GM19328 (cell line): ENCODE measurements at regions not wholly inside any gene's neighbourhood (a gene's known extent, or its start where the extent isn't known, plus 50 kb on each side); places are given as distances from the start of the nearest gene placed in this dataset.

Source experiments
- ATAC-seq: cut with Tn5 transposase; IDR thresholded peaks from one replicate; pipeline ENCODE4 v1.9.1; 2021; ENCODE audit warnings: mild to moderate bottlenecking, moderate library complexity; ENCODE audit not compliant: unreplicated experiment

DNA sequence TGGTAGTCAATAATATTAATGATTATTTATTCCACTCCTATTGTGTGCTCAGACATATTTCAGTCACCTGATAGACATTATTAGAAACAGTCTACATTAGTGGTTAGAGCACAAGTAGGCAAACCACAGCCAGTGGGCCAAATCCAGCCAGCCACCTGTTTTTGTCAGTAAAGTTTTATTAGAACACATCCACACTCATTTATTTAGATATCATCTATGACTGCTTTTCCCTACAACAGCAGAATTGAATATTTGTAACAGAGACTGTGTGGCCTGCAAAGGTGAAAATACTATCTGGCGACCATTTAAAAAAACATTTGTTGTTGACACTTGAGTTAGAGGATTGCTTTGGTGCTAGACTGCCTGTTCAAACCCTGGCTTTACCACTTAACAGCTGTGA lies 220.0 kb upstream of the ZFP64 start:
- ATAC-seq, result no peak

GRCh38 chr20:52410731-52411234 lies 219.2 kb upstream of the ZFP64 start:
- no peak for ATAC-seq

DNA sequence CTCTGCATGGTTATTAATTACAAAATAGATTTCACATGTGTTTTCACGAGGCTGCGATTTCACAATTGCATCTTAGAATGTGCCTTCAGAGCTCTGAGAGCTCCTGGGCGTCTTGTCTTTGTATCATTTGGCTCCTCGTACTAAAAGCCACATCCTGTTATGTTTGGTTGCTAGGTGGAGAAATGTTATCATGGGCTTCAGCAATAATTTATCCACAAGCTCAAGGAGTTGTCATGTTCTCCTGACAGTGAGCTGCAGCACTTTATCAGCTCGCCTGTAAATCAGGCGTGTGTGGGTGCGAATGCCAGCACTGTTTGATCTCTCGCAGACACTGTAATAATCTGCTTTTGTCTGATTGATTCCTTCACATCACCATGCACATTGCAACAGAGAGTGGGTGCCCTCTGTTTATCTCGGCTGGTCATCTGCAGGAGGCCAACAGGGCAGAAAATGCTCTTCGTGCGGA lies 218.6 kb upstream of the ZFP64 start:
- no peak for ATAC-seq

GRCh38 chr20:52405986-52406385 lies 214.4 kb upstream of the ZFP64 start:
- ATAC-seq, result no peak

- no peak for ATAC-seq
Measured at GRCh38 chr20:52405417-52405816, 213.8 kb upstream of the ZFP64 start.

- ATAC-seq, result no peak
Measured at GRCh38 chr20:52404671-52405070, 213.1 kb upstream of the ZFP64 start.

DNA sequence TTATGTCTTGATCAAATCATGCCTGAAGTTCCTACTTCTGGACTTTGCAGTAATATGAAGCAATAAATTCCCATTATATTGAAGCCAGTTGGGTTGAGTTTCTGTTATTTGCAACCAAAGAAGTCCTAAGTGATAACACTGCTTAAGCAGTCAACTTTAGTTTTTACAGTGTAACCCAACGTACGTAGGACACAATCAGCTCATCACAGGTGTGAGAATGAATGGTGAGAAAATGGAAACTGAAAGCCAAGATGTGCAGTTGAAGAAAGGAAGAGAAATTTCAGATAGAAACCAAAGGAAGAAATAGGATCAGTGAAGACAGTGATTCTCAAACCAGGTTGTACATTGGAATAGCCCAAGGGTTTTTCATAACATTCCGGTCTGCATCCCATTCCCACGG lies 211.4 kb upstream of the ZFP64 start:
- no peak for ATAC-seq

GRCh38 chr20:52402514-52402913 lies 210.9 kb upstream of the ZFP64 start:
- no peak for ATAC-seq

- no peak for ATAC-seq
Measured at GRCh38 chr20:52401431-52401830, 209.9 kb upstream of the ZFP64 start.

DNA sequence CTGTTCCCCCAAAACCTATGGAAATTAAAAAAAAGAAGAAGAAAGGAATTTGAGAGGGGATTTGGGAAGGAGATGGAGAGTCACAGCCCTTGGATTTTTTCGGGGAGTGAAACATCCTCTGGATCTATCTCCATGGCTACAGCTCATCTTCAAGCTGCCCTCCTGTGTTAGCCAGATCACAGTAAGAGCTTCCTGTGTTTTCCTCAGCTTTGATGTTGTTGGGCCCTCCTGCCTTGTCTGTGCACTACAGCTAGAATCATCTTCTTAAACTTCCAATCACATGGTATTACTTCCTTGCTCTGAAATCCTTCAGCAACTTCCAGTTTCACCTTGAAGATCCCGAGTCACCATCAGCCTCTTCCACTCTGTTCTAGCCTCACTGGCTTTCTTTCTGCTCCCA lies 207.8 kb upstream of the ZFP64 start:
- no peak for ATAC-seq

DNA sequence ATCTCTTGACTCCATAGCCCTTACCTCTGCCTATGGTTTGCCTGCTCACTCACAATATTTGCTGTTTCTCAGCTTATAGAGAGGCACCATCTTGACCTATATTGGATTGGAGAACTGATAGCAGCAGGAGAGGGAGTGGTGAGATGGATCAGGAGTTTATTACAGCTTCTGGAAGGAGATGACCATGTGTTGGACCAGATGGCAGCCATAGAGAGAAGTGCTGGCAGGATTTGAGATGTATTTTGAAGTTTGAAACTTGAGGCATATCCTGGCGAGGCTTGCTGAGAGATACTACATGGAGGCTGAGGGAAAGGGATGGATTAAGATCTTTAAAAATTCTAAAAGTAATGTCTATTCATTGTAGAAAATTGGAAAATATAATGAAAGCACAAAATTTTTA lies 198.0 kb upstream of the ZFP64 start:
- no peak for ATAC-seq

GRCh38 chr20:52383995-52384621 lies 192.5 kb upstream of the ZFP64 start:
- no peak for ATAC-seq

DNA sequence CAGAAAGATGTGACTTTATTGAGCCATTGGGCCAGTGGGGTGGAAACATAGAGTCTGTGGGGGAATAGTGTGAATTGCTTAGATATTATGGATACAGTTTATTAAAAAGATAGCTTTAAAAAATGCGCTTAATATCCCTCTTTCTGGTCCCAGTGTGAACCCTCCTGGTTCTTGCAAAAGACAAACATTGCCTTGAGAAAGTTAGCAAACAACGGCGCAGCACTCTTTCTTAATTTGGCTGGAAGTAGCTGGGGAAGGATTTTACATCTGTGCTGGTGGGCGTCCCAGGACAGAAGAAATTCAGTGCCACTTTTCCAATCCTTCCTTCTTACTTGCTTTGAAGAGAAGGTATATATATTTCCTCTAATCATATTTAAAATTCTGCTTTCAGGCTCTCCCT lies 191.4 kb upstream of the ZFP64 start:
- no peak for ATAC-seq

DNA sequence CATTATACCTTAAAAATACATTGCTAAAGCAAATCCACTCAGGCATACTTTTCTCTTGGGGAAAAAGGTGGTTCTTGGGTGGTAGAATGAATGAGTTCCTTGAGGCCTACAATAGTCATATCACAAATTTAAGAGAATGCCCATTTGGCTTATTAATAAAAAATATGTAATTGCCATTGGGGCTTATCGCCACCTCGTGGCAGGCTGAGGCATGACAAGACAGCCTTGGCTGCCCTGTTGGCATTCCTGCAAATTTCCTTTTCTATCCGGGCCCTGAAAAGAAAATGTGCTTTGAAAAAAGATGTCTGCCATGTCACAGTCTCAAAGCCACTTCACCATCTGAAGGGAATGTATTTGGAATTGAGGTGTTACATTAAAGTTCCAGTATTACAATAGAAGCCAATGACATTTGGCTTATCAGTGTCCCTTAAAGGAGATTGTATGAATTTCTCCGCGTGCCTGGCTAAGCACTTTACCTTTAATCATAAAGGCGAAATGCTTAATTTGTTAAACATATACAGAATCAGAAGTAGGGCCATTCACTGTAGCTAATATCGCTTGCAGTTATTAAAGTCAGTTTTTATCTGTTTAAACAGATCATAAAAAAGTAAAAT lies 188.3 kb upstream of the ZFP64 start:
- no peak for ATAC-seq

- no peak for ATAC-seq
Measured at GRCh38 chr20:52372169-52372568, 180.6 kb upstream of the ZFP64 start.

DNA sequence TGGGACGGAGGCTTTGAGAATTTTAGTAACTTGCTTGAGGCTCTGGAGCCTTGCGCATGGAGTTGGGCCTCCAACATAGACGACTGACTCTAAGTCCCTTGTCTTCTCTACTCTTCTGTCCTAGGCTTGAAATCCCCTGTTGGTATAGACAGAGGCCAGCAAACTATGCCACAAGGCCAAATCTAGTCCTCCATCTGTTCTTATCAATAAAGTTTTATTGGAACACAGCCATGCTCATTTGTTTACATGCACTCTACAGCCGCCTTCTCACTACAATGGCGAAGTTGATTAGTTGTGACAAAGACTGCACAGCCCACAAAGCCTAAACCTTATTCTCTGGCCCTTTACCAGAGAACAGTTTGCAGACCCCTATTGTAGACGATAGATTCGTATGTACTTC lies 174.1 kb upstream of the ZFP64 start:
- no peak for ATAC-seq

GRCh38 chr20:52364405-52364804 lies 172.8 kb upstream of the ZFP64 start:
- ATAC-seq, result no peak

DNA sequence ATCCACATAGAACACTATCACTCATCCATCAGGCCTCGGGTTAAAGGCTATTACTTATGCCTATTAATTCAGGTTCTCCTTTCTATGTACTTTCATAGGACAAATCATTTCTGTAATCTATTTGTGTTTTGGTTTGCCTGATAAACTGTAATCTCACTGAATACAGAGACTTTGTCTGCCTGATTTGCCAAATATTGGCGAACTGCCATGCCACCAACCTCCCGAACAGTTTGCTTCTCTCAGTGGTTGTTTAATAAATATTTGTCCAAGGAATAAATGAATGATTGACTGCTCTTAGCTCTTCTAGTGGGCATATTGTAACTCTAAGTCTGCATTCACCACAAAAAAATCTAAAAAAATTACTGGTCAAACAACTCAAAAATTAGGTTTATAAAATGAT lies 170.1 kb upstream of the ZFP64 start:
- no peak for ATAC-seq

DNA sequence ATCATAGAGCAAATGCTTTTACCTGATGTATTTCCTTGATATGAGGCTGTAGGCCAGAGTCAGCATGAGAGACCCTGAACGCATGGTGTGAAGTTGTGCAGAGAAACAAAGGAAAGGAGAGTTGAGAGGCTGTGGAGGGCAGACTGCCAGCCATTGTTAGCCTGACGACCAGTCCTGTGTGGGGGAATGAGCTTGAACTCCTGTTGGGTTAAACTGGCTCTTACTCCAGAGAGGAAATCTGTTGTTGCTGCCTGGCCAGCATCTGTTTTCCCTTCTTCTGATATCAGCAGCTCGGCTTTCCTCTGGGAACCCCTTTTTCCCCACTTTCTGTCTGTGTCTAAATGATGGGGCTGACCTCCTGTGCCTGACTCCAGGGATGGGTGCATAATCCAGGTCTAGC lies 158.2 kb upstream of the ZFP64 start:
- no peak for ATAC-seq

- no peak for ATAC-seq
Measured at GRCh38 chr20:52348434-52348833, 156.9 kb upstream of the ZFP64 start.

GRCh38 chr20:52346797-52347196 lies 155.2 kb upstream of the ZFP64 start:
- ATAC-seq, result no peak

DNA sequence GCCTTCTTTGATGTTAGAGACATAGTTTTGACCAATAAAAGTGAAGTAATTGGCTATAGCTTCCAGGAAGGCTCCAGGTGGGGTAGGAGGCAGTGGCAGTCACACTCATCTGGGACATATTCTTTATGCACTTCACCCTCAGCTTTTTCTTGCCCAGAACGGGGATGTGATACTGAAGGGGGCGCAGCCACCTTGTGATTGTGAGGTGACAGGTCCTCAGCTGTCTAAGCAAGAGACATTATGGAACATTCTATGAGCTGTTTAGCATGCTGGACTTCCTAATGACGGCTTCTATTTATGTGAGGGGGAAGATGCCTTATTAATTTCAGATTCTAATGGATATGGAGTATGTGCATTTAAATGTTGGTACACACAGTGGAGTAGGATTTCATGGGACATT lies 151.3 kb upstream of the ZFP64 start:
- ATAC-seq, result no peak
